SK-N-SH treated with all-trans-retinoic acid at 6 μM for 48 hours (cell line): ENCODE measurements at regions not wholly inside any gene's neighbourhood (a gene's known extent, or its start where the extent isn't known, plus 50 kb on each side); places are given as distances from the start of the nearest gene placed in this dataset.

Experiments
- ATAC-seq: fragments of 200-7000 bp; cut with Tn5 transposase; 3 replicates; pipeline ENCODE4 v1.9.1; 2020; ENCODE audit warnings: mild to moderate bottlenecking, moderate library complexity
- ARNTL ChIP-seq: fragments of 450-650 bp; formaldehyde crosslinking; IDR thresholded peaks from 2 replicates; pipeline ENCODE4 v1.5.0; 2020; ENCODE audit warnings: low read depth, mild to moderate bottlenecking, moderate library complexity, borderline replicate concordance
- BACH2 ChIP-seq: fragments of 250-450 bp; sonication (Bioruptor Pico); IDR thresholded peaks from 2 replicates; pipeline ENCODE4 v1.9.0; 2021; ENCODE audit warnings: mild to moderate bottlenecking, borderline replicate concordance
- CREB5 ChIP-seq: fragments of 250-450 bp; sonication (Bioruptor Pico); IDR thresholded peaks from 2 replicates; pipeline ENCODE4 v1.5.1; 2020; ENCODE audit warnings: low read depth, mild to moderate bottlenecking, moderate library complexity
- CSDC2 ChIP-seq: fragments of 250-450 bp; sonication (Bioruptor Pico); IDR thresholded peaks from 2 replicates; pipeline ENCODE4 v1.5.0; 2020; ENCODE audit warnings: mild to moderate bottlenecking, moderate library complexity
- CSRNP3 ChIP-seq: fragments of 250-450 bp; sonication (Bioruptor Pico); IDR thresholded peaks from 2 replicates; pipeline ENCODE4 v1.5.1; 2021; ENCODE audit warnings: mild to moderate bottlenecking, moderate library complexity
- ESRRG ChIP-seq: fragments of 250-450 bp; sonication (Bioruptor Pico); IDR thresholded peaks from 2 replicates; pipeline ENCODE4 v1.6.1; 2021; ENCODE audit warnings: mild to moderate bottlenecking
- GLIS3 ChIP-seq: fragments of 250-450 bp; sonication (Bioruptor Pico); IDR thresholded peaks from 2 replicates; pipeline ENCODE4 v1.5.0; 2020; ENCODE audit warnings: mild to moderate bottlenecking, moderate library complexity
- ISL1 ChIP-seq: fragments of 250-450 bp; sonication (Bioruptor Pico); IDR thresholded peaks from 2 replicates; pipeline ENCODE4 v2.1.2; 2022; ENCODE audit warnings: mild to moderate bottlenecking, moderate library complexity
- OSR1 ChIP-seq: fragments of 250-450 bp; sonication (Bioruptor Pico); IDR thresholded peaks from 2 replicates; pipeline ENCODE4 v1.8.0; 2022; ENCODE audit warnings: moderate library complexity, mild to moderate bottlenecking, inconsistent platforms
- POU6F1 ChIP-seq: fragments of 250-450 bp; sonication (Bioruptor Pico); IDR thresholded peaks from 2 replicates; pipeline ENCODE4 v1.8.0; 2021; ENCODE audit warnings: low read depth, mild to moderate bottlenecking, moderate library complexity, borderline replicate concordance
- PPARA ChIP-seq: fragments of 250-450 bp; sonication (Bioruptor Pico); IDR thresholded peaks from 2 replicates; pipeline ENCODE4 v1.5.0; 2020; ENCODE audit warnings: mild to moderate bottlenecking, borderline replicate concordance
- SNAI2 ChIP-seq: fragments of 250-450 bp; sonication (Bioruptor Pico); IDR thresholded peaks from 2 replicates; pipeline ENCODE4 v1.5.0; 2020; ENCODE audit warnings: mild to moderate bottlenecking, moderate library complexity
- TCF4 ChIP-seq: fragments of 250-450 bp; sonication (Bioruptor Pico); IDR thresholded peaks from 2 replicates; pipeline ENCODE4 v1.8.0; 2021; ENCODE audit warnings: mild to moderate bottlenecking, moderate library complexity, borderline replicate concordance
- TOX ChIP-seq: fragments of 250-450 bp; sonication (Bioruptor Pico); IDR thresholded peaks from 2 replicates; pipeline ENCODE4 v1.8.0; 2021; ENCODE audit warnings: mild to moderate bottlenecking, moderate library complexity, borderline replicate concordance
- TSHZ2 ChIP-seq: fragments of 250-450 bp; sonication (Bioruptor Pico); IDR thresholded peaks from 2 replicates; pipeline ENCODE4 v1.5.0; 2020; ENCODE audit warnings: mild to moderate bottlenecking, moderate library complexity
- ZC3H10 ChIP-seq: fragments of 250-450 bp; sonication (Bioruptor Pico); IDR thresholded peaks from 2 replicates; pipeline ENCODE4 v1.5.1; 2021; ENCODE audit warnings: mild to moderate bottlenecking, moderate library complexity
- ZFP3 ChIP-seq: fragments of 250-450 bp; sonication (Bioruptor Pico); IDR thresholded peaks from 2 replicates; pipeline ENCODE4 v1.5.0; 2020; ENCODE audit warnings: mild to moderate bottlenecking, moderate library complexity
- ZFP30 ChIP-seq: fragments of 450-650 bp; formaldehyde crosslinking; IDR thresholded peaks from 2 replicates; pipeline ENCODE4 v1.5.0; 2022; ENCODE audit warnings: mild to moderate bottlenecking, moderate library complexity
- ZNF565 ChIP-seq: fragments of 450-650 bp; formaldehyde crosslinking; conservative IDR thresholded peaks from 2 replicates; pipeline ENCODE4 v1.5.0; 2020; ENCODE audit warnings: low read depth, mild to moderate bottlenecking, moderate library complexity
- ZNF70 ChIP-seq: fragments of 450-650 bp; formaldehyde crosslinking; IDR thresholded peaks from 2 replicates; pipeline ENCODE4 v1.5.0; 2020; ENCODE audit warnings: mild to moderate bottlenecking, moderate library complexity
- ZNF8 ChIP-seq: fragments of 450-650 bp; formaldehyde crosslinking; IDR thresholded peaks from 2 replicates; pipeline ENCODE4 v1.5.0; 2020; ENCODE audit warnings: mild to moderate bottlenecking, moderate library complexity
- TF ChIP-seq, protein P1 (sequence below): fragments of 250-450 bp; sonication (Bioruptor Pico); IDR thresholded peaks from 2 replicates; pipeline ENCODE4 v1.8.0; 2020; ENCODE audit warnings: mild to moderate bottlenecking, moderate library complexity, borderline replicate concordance

DNA sequence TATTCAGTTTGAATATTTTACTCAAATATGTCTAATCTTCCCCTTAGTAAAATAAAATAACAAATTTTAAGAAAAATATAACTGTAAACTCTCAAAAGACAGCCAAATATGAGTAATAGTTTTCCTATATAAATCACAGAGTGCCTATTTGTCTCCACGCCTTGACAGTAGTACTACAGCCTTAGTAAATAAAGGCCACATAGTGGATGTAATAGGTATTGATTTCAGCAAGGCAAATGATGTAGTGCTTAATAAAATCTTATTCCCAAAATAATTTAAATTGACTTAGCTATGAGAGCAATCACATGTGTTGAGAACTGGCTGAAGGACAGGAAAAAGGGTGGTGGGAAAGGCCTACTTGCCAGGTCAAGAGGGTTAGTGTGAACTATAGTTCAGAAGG lies 747.2 kb downstream of the OLFM4 start:
- TF ChIP-seq PPARA (CRISPR knock-in tag) (no peak), SNAI2 (CRISPR knock-in tag) (no peak), ESRRG (CRISPR knock-in tag) (no peak), ZFP30 (CRISPR knock-in tag) (no peak), OSR1 (CRISPR knock-in tag) (no peak), ISL1 (CRISPR knock-in tag) (no peak), ZNF70 (no peak), ARNTL (no peak), BACH2 (CRISPR knock-in tag) (no peak), CSDC2 (CRISPR knock-in tag) (no peak), POU6F1 (CRISPR knock-in tag) (no peak), ZNF565 (CRISPR knock-in tag) (no peak)
- ATAC-seq, result no peak

DNA sequence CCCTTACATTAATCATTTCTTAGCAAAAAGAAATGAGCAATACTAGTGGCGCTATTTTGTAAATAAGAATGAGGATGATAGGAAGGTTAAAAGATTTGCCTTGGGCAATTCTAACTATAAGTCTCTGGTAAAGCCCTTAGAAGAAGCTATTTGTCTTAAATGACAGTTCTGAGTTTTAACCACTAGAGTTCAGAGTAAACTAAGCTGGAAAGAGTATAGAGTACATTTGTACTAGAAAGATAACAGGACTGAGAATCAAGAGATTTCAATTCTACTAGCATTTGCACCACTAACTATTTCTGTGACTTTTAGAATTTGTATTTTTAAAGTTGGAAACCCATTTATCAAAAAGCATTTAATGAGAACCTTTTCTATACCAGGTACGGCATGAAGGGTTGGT lies 750.3 kb downstream of the OLFM4 start:
- TF ChIP-seq ZC3H10 (CRISPR knock-in tag) (no peak), OSR1 (CRISPR knock-in tag) (no peak), TSHZ2 (CRISPR knock-in tag) (no peak), ZFP30 (CRISPR knock-in tag) (no peak), SNAI2 (CRISPR knock-in tag) (no peak), ISL1 (CRISPR knock-in tag) (no peak), CREB5 (CRISPR knock-in tag) (no peak), TCF4 (no peak)
- TF ChIP-seq, protein P1, sequence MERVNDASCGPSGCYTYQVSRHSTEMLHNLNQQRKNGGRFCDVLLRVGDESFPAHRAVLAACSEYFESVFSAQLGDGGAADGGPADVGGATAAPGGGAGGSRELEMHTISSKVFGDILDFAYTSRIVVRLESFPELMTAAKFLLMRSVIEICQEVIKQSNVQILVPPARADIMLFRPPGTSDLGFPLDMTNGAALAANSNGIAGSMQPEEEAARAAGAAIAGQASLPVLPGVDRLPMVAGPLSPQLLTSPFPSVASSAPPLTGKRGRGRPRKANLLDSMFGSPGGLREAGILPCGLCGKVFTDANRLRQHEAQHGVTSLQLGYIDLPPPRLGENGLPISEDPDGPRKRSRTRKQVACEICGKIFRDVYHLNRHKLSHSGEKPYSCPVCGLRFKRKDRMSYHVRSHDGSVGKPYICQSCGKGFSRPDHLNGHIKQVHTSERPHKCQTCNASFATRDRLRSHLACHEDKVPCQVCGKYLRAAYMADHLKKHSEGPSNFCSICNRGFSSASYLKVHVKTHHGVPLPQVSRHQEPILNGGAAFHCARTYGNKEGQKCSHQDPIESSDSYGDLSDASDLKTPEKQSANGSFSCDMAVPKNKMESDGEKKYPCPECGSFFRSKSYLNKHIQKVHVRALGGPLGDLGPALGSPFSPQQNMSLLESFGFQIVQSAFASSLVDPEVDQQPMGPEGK (CRISPR knock-in tag), result no peak
- ATAC-seq, result no peak

DNA sequence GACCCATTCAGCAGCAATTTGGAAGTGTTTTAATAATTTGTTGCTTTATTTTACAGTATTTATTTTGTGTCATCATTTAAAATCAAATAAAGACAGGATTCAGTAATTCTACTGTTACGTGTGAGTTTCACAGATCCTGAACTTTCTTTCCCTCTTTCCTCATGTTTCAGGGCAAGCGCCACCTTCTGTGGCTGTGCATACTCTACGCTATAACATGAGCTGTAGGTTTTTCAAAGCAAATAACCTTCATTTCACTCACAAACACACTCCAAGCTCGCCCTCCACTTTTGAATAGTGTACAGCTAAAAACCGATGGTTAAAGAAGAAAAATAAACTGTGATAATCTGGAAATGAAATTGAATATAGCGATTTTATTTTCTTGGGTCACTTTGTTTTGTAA lies 753.3 kb downstream of the OLFM4 start:
- TF ChIP-seq SNAI2 (CRISPR knock-in tag) (no peak), POU6F1 (CRISPR knock-in tag) (no peak), GLIS3 (no peak), CSRNP3 (no peak), ZFP3 (CRISPR knock-in tag) (no peak), ZNF8 (no peak), ARNTL (no peak), TSHZ2 (CRISPR knock-in tag) (no peak), OSR1 (CRISPR knock-in tag) (no peak), ZNF565 (CRISPR knock-in tag) (no peak), TOX (CRISPR knock-in tag) (no peak), PPARA (CRISPR knock-in tag) (no peak), ISL1 (CRISPR knock-in tag) (no peak), CSDC2 (CRISPR knock-in tag) (no peak), ZC3H10 (CRISPR knock-in tag) (no peak)
- TF ChIP-seq, protein P1 (CRISPR knock-in tag), result no peak
- no peak for ATAC-seq
